OCI-LY3 (cell line): ENCODE measurements at regions not wholly inside any gene's neighbourhood (a gene's known extent, or its start where the extent isn't known, plus 50 kb on each side); places are given as distances from the start of the nearest gene placed in this dataset.
"Not testable (repeated sequence)": the region's sequence is repeated elsewhere in the genome, so short reads cannot be mapped to it uniquely, and the experiment has no call there.

Experiments used
- H2AFZ ChIP-seq: fragments of 200-600, 300-600 bp; shearing (Covaris generic); 2 replicates; pipeline ENCODE4 v1.6.0; 2014; ENCODE audit warnings: antibody characterized with exemption, low read depth, low read length
- H3K27ac ChIP-seq: fragments of 200-600, 300-600 bp; sonication (generic); 2 replicates; pipeline ENCODE4 v1.5.1; 2014; ENCODE audit warnings: mild to moderate bottlenecking, low read length, moderate library complexity, mixed read lengths
- H3K27me3 ChIP-seq: fragments of 200-600, 300-600 bp; sonication (generic); 2 replicates; pipeline ENCODE4 v1.6.1; 2014; ENCODE audit warnings: low read depth, low read length, mixed read lengths
- H3K36me3 ChIP-seq: fragments of 200-600, 300-600 bp; sonication (generic); replicated peaks from 2 replicates; pipeline ENCODE3; 2014; ENCODE audit warnings: low read depth, low read length, mixed read lengths
- H3K4me1 ChIP-seq: fragments of 300-600, 200-600 bp; sonication (generic); 2 replicates; pipeline ENCODE4 v1.6.1; 2014; ENCODE audit warnings: low read length, mixed read lengths
- H3K4me2 ChIP-seq: fragments of 200-600, 300-600 bp; sonication (generic); 2 replicates; pipeline ENCODE4 v1.6.1; 2014; ENCODE audit warnings: low read length, mixed read lengths
- H3K4me3 ChIP-seq: fragments of 300-600, 200-600 bp; sonication (generic); 2 replicates; pipeline ENCODE4 v1.5.1; 2014; ENCODE audit warnings: antibody characterized with exemption, mild to moderate bottlenecking, low read length, moderate library complexity
- H3K79me2 ChIP-seq: fragments of 300-600, 200-600 bp; shearing (Covaris generic); 2 replicates; pipeline ENCODE4 v1.6.1; 2014; ENCODE audit warnings: mild to moderate bottlenecking, low read length, mixed read lengths
- H3K9ac ChIP-seq: fragments of 300-600, 200-600 bp; shearing (Covaris generic); 2 replicates; pipeline ENCODE4 v1.6.0; 2014; ENCODE audit warnings: mild to moderate bottlenecking, low read length, moderate library complexity
- H3K9me3 ChIP-seq: fragments of 200-600, 300-600 bp; shearing (Covaris generic); 2 replicates; pipeline ENCODE4 v1.6.1; 2014; ENCODE audit warnings: low read length, mixed read lengths; ENCODE audit not compliant: insufficient read depth
- H4K20me1 ChIP-seq: fragments of 200-600, 300-600 bp; sonication (generic); 2 replicates; pipeline ENCODE4 v1.6.1; 2016; ENCODE audit warnings: low read length, mixed read lengths; ENCODE audit not compliant: insufficient read depth
- EZH2phosphoT487 ChIP-seq: fragments of 200-600 bp; shearing (Covaris generic); IDR thresholded peaks from 2 replicates; pipeline ENCODE4 v1.6.1; 2018; ENCODE audit warnings: antibody characterized with exemption, mixed run types, low read depth
- TF ChIP-seq, protein P1 (sequence below): fragments of 200-600, 300-600 bp; sonication (generic); IDR thresholded peaks from 2 replicates; pipeline ENCODE4 v1.5.1; 2014; ENCODE audit warnings: antibody characterized with exemption, low read length, low read depth

DNA sequence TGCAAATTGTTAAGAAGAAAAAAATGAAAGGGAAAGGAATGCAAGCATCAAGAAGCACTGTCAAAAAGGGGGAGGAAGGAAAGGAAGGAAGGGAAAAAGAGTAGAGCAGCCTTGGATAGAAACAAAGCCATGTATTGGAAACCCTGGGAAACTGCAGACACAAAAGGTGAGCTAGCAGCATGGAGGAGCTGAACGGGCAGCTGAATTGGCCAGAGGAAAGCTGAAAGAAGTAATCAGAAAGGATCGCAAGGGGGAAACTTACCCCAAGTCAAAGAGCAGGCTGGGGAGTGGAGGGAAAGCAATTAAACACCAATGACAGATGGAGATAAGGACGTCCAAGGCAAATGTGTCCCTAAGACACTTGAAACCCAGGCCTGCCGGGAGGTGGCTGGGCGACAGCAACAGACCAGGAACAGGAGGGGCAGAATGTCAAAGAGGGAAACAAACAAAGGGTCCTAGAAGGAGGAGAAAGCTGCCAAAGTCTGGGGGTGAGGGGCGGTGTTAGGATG is 93.8 kb upstream of the SVIL start:
- peaks cover 6% of the 10 kb centered on the region for H3K4me1 ChIP-seq

DNA sequence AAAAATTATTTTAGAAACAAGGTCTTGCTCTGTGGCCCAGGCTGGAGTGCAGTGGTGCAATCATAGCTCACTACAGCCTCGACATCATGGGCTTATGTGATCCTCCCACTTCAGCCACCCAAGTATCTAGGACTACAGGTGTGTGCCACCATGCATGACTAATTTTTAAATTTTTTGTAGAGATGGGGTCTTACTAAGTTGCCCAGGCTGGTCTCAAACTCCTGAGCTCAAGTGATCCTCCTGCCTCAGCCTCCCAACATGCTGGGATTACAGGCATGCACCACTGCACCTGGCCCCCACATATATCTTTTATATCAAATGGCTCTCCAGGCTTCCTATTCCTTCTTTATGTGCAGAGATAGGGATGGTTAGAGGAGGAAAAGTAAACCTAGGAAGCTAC is 91.2 kb upstream of the SVIL start:
- not testable (repeated sequence) for H3K4me2 ChIP-seq, H3K4me1 ChIP-seq, H2AFZ ChIP-seq, H3K36me3 ChIP-seq, H3K79me2 ChIP-seq, H4K20me1 ChIP-seq, H3K9ac ChIP-seq, H3K4me3 ChIP-seq, H3K9me3 ChIP-seq, H3K27me3 ChIP-seq, H3K27ac ChIP-seq

More for the DNA sequence above, 93.8 kb upstream of the SVIL start:
- Histone ChIP-seq H3K9me3 (no peaks in the 10 kb centered on the region), H3K9ac (no peak overlapping the region), H3K27ac (no peak overlapping the region), H3K4me3 (no peak overlapping the region), H2AFZ (no peak overlapping the region), H3K4me2 (no peak overlapping the region), H3K36me3 (no peaks in the 10 kb centered on the region), H3K27me3 (no peaks in the 10 kb centered on the region), H4K20me1 (no peaks in the 10 kb centered on the region), H3K79me2 (no peaks in the 10 kb centered on the region)
- TF ChIP-seq, protein P1, sequence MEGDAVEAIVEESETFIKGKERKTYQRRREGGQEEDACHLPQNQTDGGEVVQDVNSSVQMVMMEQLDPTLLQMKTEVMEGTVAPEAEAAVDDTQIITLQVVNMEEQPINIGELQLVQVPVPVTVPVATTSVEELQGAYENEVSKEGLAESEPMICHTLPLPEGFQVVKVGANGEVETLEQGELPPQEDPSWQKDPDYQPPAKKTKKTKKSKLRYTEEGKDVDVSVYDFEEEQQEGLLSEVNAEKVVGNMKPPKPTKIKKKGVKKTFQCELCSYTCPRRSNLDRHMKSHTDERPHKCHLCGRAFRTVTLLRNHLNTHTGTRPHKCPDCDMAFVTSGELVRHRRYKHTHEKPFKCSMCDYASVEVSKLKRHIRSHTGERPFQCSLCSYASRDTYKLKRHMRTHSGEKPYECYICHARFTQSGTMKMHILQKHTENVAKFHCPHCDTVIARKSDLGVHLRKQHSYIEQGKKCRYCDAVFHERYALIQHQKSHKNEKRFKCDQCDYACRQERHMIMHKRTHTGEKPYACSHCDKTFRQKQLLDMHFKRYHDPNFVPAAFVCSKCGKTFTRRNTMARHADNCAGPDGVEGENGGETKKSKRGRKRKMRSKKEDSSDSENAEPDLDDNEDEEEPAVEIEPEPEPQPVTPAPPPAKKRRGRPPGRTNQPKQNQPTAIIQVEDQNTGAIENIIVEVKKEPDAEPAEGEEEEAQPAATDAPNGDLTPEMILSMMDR: no peak

DNA sequence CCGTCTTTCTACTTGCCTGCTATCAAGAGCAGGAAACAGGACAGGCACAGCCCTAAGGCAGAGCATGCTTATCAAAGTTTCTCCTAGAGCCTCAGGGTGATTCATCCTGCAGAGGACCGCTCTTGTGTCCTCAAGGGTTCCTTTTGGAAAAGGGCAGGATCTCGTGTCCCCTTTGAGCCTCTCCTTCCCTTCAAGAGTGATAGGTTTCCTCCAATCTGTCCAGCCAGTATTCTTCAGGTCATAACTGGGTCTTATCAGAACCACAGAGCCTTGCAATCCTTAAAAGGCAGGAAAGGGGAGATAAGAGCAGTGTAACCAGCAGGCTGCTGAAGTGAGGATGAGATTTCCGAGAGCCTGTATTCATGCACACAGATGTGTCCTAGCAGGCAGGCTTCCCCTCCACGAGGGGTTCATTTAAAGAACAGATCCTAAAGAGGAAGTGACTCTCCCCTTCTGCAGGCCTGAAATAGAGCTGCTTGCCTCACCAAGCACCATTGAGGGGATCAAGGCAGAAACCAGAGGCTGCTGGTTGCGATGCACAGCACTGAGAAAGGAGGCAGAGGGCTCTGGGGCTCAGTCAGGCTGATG is 90.5 kb upstream of the SVIL start:
- no peaks in the 10 kb centered on the region for H3K9me3 ChIP-seq
- peaks cover 6% of the 10 kb centered on the region for H3K4me1 ChIP-seq
- no peaks in the 10 kb centered on the region for H3K36me3 ChIP-seq
- no peak overlapping the region for H3K4me3 ChIP-seq
- H3K27me3 ChIP-seq: no peaks in the 10 kb centered on the region
- no peak for TF ChIP-seq EZH2phosphoT487
- TF ChIP-seq, protein P1: no peak
- H3K9ac ChIP-seq: no peak overlapping the region
- no peak overlapping the region for H3K27ac ChIP-seq
- H2AFZ ChIP-seq: no peak overlapping the region
- H3K79me2 ChIP-seq: no peaks in the 10 kb centered on the region
- H3K4me2 ChIP-seq: no peak overlapping the region; the same call in 1 of the 2 replicates
- no peaks in the 10 kb centered on the region for H4K20me1 ChIP-seq

DNA sequence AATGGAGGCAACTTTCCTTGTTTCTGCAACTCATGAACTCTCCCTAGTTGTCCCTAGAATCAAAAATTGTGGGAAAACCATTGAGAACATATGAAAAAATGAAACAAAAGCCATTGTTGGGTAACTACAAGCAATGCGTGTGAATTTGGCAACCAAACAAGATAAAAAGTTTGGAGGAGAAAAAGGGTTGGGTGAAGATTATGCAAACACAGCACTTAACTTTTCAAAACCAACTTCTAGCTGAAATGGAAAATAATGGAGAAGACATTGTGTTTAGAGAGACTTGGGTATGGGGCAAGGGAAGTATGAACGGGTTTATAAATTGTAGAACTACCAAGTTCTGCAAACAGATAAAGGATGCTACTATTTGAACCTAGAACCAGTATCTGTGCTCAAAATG is 89.0 kb upstream of the SVIL start:
- Histone ChIP-seq H3K79me2 (no peaks in the 10 kb centered on the region), H3K27me3 (no peaks in the 10 kb centered on the region), H3K36me3 (no peaks in the 10 kb centered on the region), H4K20me1 (no peaks in the 10 kb centered on the region), H3K9ac (no peak overlapping the region), H3K4me3 (no peak overlapping the region), H3K4me1 (peaks cover 6% of the 10 kb centered on the region), H3K27ac (no peak overlapping the region), H3K4me2 (no peak overlapping the region), H3K9me3 (0 out of 2 replicates have a peak, but pooled peaks cover 3% of the 10 kb centered on the region), H2AFZ (no peak overlapping the region)
- TF ChIP-seq, protein P1: no peak
- no peak for TF ChIP-seq EZH2phosphoT487
